ENCODE measurements at regions not wholly inside any gene's neighbourhood (a gene's known extent, or its start where the extent isn't known, plus 50 kb on each side); places are given as distances from the start of the nearest gene placed in this dataset.

DNA sequence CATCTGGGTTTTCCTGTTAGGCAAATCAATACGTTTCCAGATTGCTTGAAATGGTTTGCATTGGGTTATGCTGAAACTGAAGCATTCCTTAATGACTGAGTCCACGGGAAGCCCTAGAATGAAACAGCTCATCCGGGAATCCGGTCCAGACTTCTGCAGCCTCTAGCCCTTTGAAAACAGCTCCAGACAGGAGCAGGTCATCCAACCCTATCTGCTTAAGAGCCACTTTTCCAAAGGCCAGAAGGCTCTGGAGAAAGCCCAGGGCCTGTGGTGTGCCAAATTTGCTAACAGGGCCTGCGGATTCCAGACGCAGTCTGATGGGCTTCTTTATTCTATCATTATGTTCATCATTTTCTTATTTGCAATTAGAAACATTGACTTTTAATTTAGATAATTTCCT is 265.4 kb downstream of the SKIDA1 start:
- Histone ChIP-seq H3K4ac (ENCODE audit: low read length) (no peak overlapping the region), H2AFZ (ENCODE audit: low read length) (peak overlapping the region; percentile 3), H3K4me2 (ENCODE audit: insufficient read depth, low read length, poor library complexity, severe bottlenecking) (no peak overlapping the region), H3K36me3 (replicated peaks in 1 of 2; ENCODE audit: control insufficient read depth in 2 of 2, insufficient read depth in 2 of 2, low read length in 2 of 2) (no peaks in the 10 kb centered on the region), H3K4me3 (ENCODE audit: low read length in 2 of 2) (no peak overlapping the region), H3K27me3 (ENCODE audit: control insufficient read depth in 3 of 3, insufficient read depth in 3 of 3, low read depth in 1 of 3, low read length in 3 of 3) (no peaks in the 10 kb centered on the region), H3K23ac (ENCODE audit: low read depth, low read length, poor library complexity) (no peak overlapping the region), H2BK120ac (ENCODE audit: low read depth, low read length) (no peak overlapping the region), H4K91ac (ENCODE audit: low read depth, low read length, poor library complexity) (no peak overlapping the region), H4K8ac (ENCODE audit: low read depth, low read length) (no peak overlapping the region), H3K9ac (ENCODE audit: low read depth, low read length, poor library complexity) (no peak overlapping the region), H3K79me1 (ENCODE audit: low read depth, low read length) (peaks cover 4% of the 10 kb centered on the region), H3K4me1 (ENCODE audit: control insufficient read depth in 2 of 2, insufficient read depth in 1 of 2, low read depth in 1 of 2, low read length in 2 of 2) (peaks cover 11 to 16% of the 10 kb centered on the region in 2 donors), H3K14ac (ENCODE audit: low read length) (no peak overlapping the region), H3K27ac (replicated peaks; ENCODE audit: low read length) (no peak overlapping the region), H2AK5ac (ENCODE audit: low read depth, low read length) (no peak overlapping the region), H2BK12ac (ENCODE audit: low read length) (no peak overlapping the region), H2BK5ac (ENCODE audit: low read length) (no peak overlapping the region), H3K18ac (ENCODE audit: low read length) (no peak overlapping the region), H2BK15ac (ENCODE audit: low read length) (no peak overlapping the region), H3K9me3 (replicated peaks in 1 of 2; ENCODE audit: control insufficient read depth in 2 of 2, insufficient read depth in 1 of 2, low read depth in 1 of 2, low read length in 2 of 2) (no peaks in the 10 kb centered on the region)
- no peak for DNase-seq (ENCODE audit: low spot score)
- WGBS, 2 donors (ENCODE audit: extremely low coverage in 2 of 2, insufficient read length in 2 of 2, insufficient replicate concordance in 1 of 2) = no CpG with 5 or more reads among the region's 6 CpGs

DNA sequence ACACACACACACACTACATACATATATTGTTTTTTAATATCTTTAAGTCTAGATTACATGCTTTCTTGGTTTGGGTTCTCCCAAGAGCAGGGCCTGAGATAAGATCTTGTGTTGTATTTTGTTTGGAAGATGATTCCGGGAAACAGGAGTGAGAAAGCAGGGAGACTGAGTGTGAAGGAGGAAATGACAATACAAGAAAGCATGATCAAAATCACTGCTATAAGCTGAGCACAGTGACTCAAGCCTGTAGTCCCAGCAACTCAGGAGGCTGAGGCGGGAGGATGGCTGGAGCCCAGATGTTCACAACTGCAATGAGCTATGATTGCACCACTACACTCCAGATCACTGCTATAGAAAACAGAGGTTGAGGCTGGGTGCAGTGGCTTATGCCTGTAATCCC is 267.6 kb downstream of the SKIDA1 start:
- Histone ChIP-seq H3K4me3 (ENCODE audit: low read length in 2 of 2) (no peak overlapping the region), H2AFZ (ENCODE audit: low read length) (no peak overlapping the region), H4K8ac (ENCODE audit: low read depth, low read length) (no peak overlapping the region), H4K91ac (ENCODE audit: low read depth, low read length, poor library complexity) (no peak overlapping the region), H3K9me3 (replicated peaks in 1 of 2; ENCODE audit: control insufficient read depth in 2 of 2, insufficient read depth in 1 of 2, low read depth in 1 of 2, low read length in 2 of 2) (no peaks in the 10 kb centered on the region), H2BK12ac (ENCODE audit: low read length) (no peak overlapping the region), H3K79me1 (ENCODE audit: low read depth, low read length) (no peaks in the 10 kb centered on the region), H2BK5ac (ENCODE audit: low read length) (no peak overlapping the region), H3K36me3 (replicated peaks in 1 of 2; ENCODE audit: control insufficient read depth in 2 of 2, insufficient read depth in 2 of 2, low read length in 2 of 2) (no peaks in the 10 kb centered on the region), H2BK120ac (ENCODE audit: low read depth, low read length) (no peak overlapping the region), H3K4me2 (ENCODE audit: insufficient read depth, low read length, poor library complexity, severe bottlenecking) (no peak overlapping the region), H3K27ac (replicated peaks; ENCODE audit: low read length) (no peak overlapping the region), H3K27me3 (ENCODE audit: control insufficient read depth in 3 of 3, insufficient read depth in 3 of 3, low read depth in 1 of 3, low read length in 3 of 3) (no peaks in the 10 kb centered on the region), H2BK15ac (ENCODE audit: low read length) (no peak overlapping the region), H3K18ac (ENCODE audit: low read length) (no peak overlapping the region), H3K14ac (ENCODE audit: low read length) (no peak overlapping the region), H3K9ac (ENCODE audit: low read depth, low read length, poor library complexity) (no peak overlapping the region), H3K23ac (ENCODE audit: low read depth, low read length, poor library complexity) (no peak overlapping the region), H3K4me1 (ENCODE audit: control insufficient read depth in 2 of 2, insufficient read depth in 1 of 2, low read depth in 1 of 2, low read length in 2 of 2) (peaks cover 11 to 16% of the 10 kb centered on the region in 2 donors), H3K4ac (ENCODE audit: low read length) (no peak overlapping the region), H2AK5ac (ENCODE audit: low read depth, low read length) (no peak overlapping the region)
- DNase-seq (ENCODE audit: low spot score) = no peak
- WGBS, 2 donors (ENCODE audit: extremely low coverage in 2 of 2, insufficient read length in 2 of 2, insufficient replicate concordance in 1 of 2) = no CpG with 5 or more reads among the region's 2 CpGs

DNA sequence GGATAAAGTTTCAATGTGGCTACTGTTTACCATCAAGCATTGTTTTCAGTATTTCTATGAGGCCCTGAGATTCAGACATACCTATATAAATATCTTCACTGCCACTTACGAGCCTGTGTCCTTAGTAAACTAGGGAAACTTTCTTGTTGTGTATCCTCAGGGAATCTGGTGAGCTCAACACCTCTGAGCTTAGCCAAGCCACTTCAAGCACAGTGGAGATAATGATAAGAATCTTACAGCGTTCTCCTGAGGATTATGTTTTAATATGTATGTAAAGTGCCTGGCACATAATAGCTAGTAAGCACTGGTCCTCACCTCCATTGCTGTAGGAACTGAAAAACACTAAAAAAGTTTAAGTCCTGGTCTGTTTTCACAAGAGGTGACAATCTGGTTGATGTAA is 268.3 kb downstream of the SKIDA1 start:
- Histone ChIP-seq H3K9ac (ENCODE audit: low read depth, low read length, poor library complexity) (no peak overlapping the region), H2BK12ac (ENCODE audit: low read length) (no peak overlapping the region), H3K4ac (ENCODE audit: low read length) (no peak overlapping the region), H3K79me1 (ENCODE audit: low read depth, low read length) (no peaks in the 10 kb centered on the region), H2AFZ (ENCODE audit: low read length) (no peak overlapping the region), H4K8ac (ENCODE audit: low read depth, low read length) (no peak overlapping the region), H3K27me3 (ENCODE audit: control insufficient read depth in 3 of 3, insufficient read depth in 3 of 3, low read depth in 1 of 3, low read length in 3 of 3) (no peaks in the 10 kb centered on the region), H3K14ac (ENCODE audit: low read length) (no peak overlapping the region), H2BK120ac (ENCODE audit: low read depth, low read length) (no peak overlapping the region), H2AK5ac (ENCODE audit: low read depth, low read length) (no peak overlapping the region), H3K4me3 (ENCODE audit: low read length in 2 of 2) (no peak overlapping the region), H3K4me1 (ENCODE audit: control insufficient read depth in 2 of 2, insufficient read depth in 1 of 2, low read depth in 1 of 2, low read length in 2 of 2) (peaks cover 10 to 12% of the 10 kb centered on the region in 2 donors), H3K18ac (ENCODE audit: low read length) (no peak overlapping the region), H3K9me3 (replicated peaks in 1 of 2; ENCODE audit: control insufficient read depth in 2 of 2, insufficient read depth in 1 of 2, low read depth in 1 of 2, low read length in 2 of 2) (no peaks in the 10 kb centered on the region), H4K91ac (ENCODE audit: low read depth, low read length, poor library complexity) (no peak overlapping the region), H2BK5ac (ENCODE audit: low read length) (no peak overlapping the region), H3K23ac (ENCODE audit: low read depth, low read length, poor library complexity) (no peak overlapping the region), H3K36me3 (replicated peaks in 1 of 2; ENCODE audit: control insufficient read depth in 2 of 2, insufficient read depth in 2 of 2, low read length in 2 of 2) (no peaks in the 10 kb centered on the region), H3K4me2 (ENCODE audit: insufficient read depth, low read length, poor library complexity, severe bottlenecking) (no peak overlapping the region), H2BK15ac (ENCODE audit: low read length) (no peak overlapping the region), H3K27ac (replicated peaks; ENCODE audit: low read length) (no peak overlapping the region)
- WGBS, 2 donors (ENCODE audit: extremely low coverage in 2 of 2, insufficient read length in 2 of 2, insufficient replicate concordance in 1 of 2) = no CpG with 5 or more reads among the region's 2 CpGs
- DNase-seq (ENCODE audit: low spot score) = no peak

DNA sequence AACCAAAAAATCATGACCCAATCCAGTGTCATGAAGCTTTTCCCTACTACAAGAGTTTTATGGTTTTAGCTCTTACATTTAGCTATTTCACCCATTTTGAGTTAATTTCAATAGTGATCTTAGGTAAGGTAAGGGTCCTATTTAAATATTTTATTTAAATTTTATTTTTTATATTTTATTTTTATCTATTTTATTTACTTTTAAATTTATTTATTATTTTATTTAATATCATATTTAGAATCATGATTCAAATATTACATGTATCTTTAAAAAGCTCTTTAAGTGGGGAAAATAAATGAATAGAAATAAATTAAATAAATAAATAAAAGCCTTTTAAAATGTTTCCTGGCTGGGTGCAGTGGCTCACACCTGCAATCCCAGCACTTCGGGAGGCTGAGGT is 276.0 kb downstream of the SKIDA1 start:
- Histone ChIP-seq H3K23ac (ENCODE audit: low read depth, low read length, poor library complexity) (no peak overlapping the region), H3K9ac (ENCODE audit: low read depth, low read length, poor library complexity) (no peak overlapping the region), H2AFZ (ENCODE audit: low read length) (no peak overlapping the region), H3K4ac (ENCODE audit: low read length) (no peak overlapping the region), H4K91ac (ENCODE audit: low read depth, low read length, poor library complexity) (no peak overlapping the region), H3K14ac (ENCODE audit: low read length) (no peak overlapping the region), H3K79me1 (ENCODE audit: low read depth, low read length) (no peaks in the 10 kb centered on the region), H3K9me3 (replicated peaks in 1 of 2; ENCODE audit: control insufficient read depth in 2 of 2, insufficient read depth in 1 of 2, low read depth in 1 of 2, low read length in 2 of 2) (no peaks in the 10 kb centered on the region), H2BK15ac (ENCODE audit: low read length) (no peak overlapping the region), H3K4me3 (ENCODE audit: low read length in 2 of 2) (no peak overlapping the region), H2BK12ac (ENCODE audit: low read length) (no peak overlapping the region), H3K4me1 (ENCODE audit: control insufficient read depth in 2 of 2, insufficient read depth in 1 of 2, low read depth in 1 of 2, low read length in 2 of 2) (no peaks in the 10 kb centered on the region), H3K27me3 (ENCODE audit: control insufficient read depth in 3 of 3, insufficient read depth in 3 of 3, low read depth in 1 of 3, low read length in 3 of 3) (no peaks in the 10 kb centered on the region), H4K8ac (ENCODE audit: low read depth, low read length) (no peak overlapping the region), H3K18ac (ENCODE audit: low read length) (no peak overlapping the region), H3K36me3 (replicated peaks in 1 of 2; ENCODE audit: control insufficient read depth in 2 of 2, insufficient read depth in 2 of 2, low read length in 2 of 2) (no peaks in the 10 kb centered on the region), H2BK5ac (ENCODE audit: low read length) (no peak overlapping the region), H2BK120ac (ENCODE audit: low read depth, low read length) (no peak overlapping the region), H2AK5ac (ENCODE audit: low read depth, low read length) (no peak overlapping the region), H3K4me2 (ENCODE audit: insufficient read depth, low read length, poor library complexity, severe bottlenecking) (no peak overlapping the region), H3K27ac (replicated peaks; ENCODE audit: low read length) (no peak overlapping the region)
- DNase-seq (ENCODE audit: low spot score) = no peak
- WGBS, 2 donors (ENCODE audit: extremely low coverage in 2 of 2, insufficient read length in 2 of 2, insufficient replicate concordance in 1 of 2) = no CpG with 5 or more reads among the region's 1 CpG

All from neuronal stem cell (in vitro differentiated cells).